HFFc6 (cell line): ENCODE measurements at regions not wholly inside any gene's neighbourhood (a gene's known extent, or its start where the extent isn't known, plus 50 kb on each side); places are given as distances from the start of the nearest gene placed in this dataset.

ENCODE experiments used
- DNase-seq: peaks from one replicate; pipeline ENCODE4 v3.0.0-alpha.2; 2018
- H3K27ac Mint-ChIP-seq: 2 replicates; pipeline ENCODE4 v1.8.0; 2020; ENCODE audit warnings: mild to moderate bottlenecking, mixed read lengths
- H3K27me3 Mint-ChIP-seq: 2 replicates; pipeline ENCODE4 v1.8.0; 2021; ENCODE audit warnings: mild to moderate bottlenecking, moderate library complexity, mixed read lengths; ENCODE audit not compliant: insufficient read depth
- H3K36me3 Mint-ChIP-seq: 2 replicates; pipeline ENCODE4 v1.8.0; 2021; ENCODE audit warnings: low read depth, mixed read lengths
- H3K4me1 Mint-ChIP-seq: 2 replicates; pipeline ENCODE4 v1.8.0; 2020; ENCODE audit warnings: low read depth, mixed read lengths
- H3K4me3 Mint-ChIP-seq: 2 replicates; pipeline ENCODE4 v1.8.0; 2020; ENCODE audit warnings: mild to moderate bottlenecking, moderate library complexity, mixed read lengths
- H3K9me3 Mint-ChIP-seq: 2 replicates; pipeline ENCODE4 v1.8.0; 2020; ENCODE audit warnings: mild to moderate bottlenecking, mixed read lengths
- TF ChIP-seq, protein P1 (sequence below): fragments of 200-600 bp; sonication (generic); IDR thresholded peaks from 2 replicates; pipeline ENCODE4 v1.5.0; 2021; ENCODE audit warnings: antibody characterized with exemption, mild to moderate bottlenecking

DNA sequence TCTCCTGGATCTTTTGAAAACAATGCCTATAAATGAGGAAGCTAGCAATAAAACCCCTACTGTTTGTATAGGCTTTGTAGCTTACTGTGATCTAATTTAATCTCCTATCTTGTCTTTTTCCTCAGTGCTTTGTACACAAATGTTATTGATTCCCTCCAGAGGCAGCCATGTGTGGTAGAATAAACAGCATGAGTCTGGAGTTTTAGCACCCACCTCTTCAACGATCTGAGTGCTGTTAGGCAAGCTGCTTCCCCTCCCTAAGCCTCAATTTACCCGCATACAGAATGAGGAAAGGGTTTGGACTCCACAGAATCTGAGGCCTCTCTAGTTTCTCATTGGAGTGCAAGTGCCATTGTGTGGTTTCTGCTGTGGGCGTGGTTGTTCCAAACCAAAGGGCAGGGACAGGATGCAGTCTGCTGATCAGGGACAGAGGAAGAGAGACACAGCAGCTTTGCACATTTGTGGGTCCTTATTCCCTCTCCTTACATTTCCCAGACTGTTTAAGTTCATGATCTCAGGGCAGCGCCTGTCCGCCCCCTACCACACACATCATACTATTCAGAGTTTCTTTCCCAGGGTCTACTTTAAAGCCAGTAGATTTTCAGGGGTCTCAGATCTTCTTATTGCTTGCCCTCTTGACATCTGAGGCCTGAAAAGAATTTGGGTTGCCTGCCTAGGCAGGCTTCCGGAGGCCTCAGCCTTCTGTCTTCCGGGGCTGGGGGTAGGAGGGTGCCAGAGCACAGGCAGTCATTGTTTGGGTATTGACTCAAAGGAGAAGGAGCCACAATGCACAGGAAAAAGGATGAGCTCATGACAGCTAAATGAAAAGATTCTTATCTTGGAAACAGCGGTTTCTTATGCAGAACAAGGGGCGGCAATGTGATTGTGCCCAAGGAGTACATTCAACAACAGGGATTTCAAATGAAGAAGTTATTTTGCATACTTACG is 114.9 kb upstream of the TEX13D start:
- no peaks in the 10 kb centered on the region for H3K9me3 Mint-ChIP-seq
- H3K27me3 Mint-ChIP-seq, result no peaks in the 10 kb centered on the region; the same call in none of the 2 replicates
- TF ChIP-seq, protein P1, sequence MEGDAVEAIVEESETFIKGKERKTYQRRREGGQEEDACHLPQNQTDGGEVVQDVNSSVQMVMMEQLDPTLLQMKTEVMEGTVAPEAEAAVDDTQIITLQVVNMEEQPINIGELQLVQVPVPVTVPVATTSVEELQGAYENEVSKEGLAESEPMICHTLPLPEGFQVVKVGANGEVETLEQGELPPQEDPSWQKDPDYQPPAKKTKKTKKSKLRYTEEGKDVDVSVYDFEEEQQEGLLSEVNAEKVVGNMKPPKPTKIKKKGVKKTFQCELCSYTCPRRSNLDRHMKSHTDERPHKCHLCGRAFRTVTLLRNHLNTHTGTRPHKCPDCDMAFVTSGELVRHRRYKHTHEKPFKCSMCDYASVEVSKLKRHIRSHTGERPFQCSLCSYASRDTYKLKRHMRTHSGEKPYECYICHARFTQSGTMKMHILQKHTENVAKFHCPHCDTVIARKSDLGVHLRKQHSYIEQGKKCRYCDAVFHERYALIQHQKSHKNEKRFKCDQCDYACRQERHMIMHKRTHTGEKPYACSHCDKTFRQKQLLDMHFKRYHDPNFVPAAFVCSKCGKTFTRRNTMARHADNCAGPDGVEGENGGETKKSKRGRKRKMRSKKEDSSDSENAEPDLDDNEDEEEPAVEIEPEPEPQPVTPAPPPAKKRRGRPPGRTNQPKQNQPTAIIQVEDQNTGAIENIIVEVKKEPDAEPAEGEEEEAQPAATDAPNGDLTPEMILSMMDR, result no peak
- peak; percentile 0 for DNase-seq
- peaks cover 28% of the 10 kb centered on the region for H3K4me1 Mint-ChIP-seq
- peak overlapping the region; percentile 22; the same call in 1 of the 2 replicates for H3K4me3 Mint-ChIP-seq
- peak overlapping the region; percentile 41 for H3K27ac Mint-ChIP-seq
- no peaks in the 10 kb centered on the region for H3K36me3 Mint-ChIP-seq

DNA sequence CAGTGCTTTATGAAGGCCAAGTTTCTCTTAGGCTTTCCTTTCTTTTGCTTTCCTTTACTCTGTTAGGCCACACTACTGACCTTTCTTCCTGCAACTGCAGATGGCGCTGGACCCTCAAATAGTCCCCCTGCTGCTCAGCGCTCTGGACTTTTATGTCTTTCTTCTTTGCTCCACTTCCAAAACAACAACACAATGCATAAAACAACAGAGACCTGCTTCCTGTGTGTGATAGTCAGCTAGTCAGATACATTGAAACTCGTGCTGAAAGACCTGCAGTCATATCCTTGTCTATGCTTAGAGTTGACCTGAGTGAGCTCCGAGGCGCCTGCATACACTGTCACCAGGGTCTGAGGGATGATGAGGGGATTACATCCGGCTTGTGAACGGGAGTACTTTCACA is 108.9 kb upstream of the TEX13D start:
- Mint-ChIP-seq H3K9me3 (no peaks in the 10 kb centered on the region), H3K4me3 (no peak overlapping the region), H3K27me3 (peaks cover 3% of the 10 kb centered on the region), H3K36me3 (no peaks in the 10 kb centered on the region), H3K4me1 (peaks cover 12% of the 10 kb centered on the region), H3K27ac (no peak overlapping the region)
- DNase-seq, result no peak
- TF ChIP-seq, protein P1, result no peak

GRCh38 chrX:124224528-124224927 is 107.9 kb upstream of the TEX13D start:
- no peak for DNase-seq
- H3K9me3 Mint-ChIP-seq, result no peaks in the 10 kb centered on the region
- TF ChIP-seq, protein P1, result no peak
- H3K4me1 Mint-ChIP-seq, result peaks cover 2% of the 10 kb centered on the region; the same call in 1 of the 2 replicates
- H3K4me3 Mint-ChIP-seq, result no peak overlapping the region
- H3K27ac Mint-ChIP-seq, result no peak overlapping the region
- H3K36me3 Mint-ChIP-seq, result no peaks in the 10 kb centered on the region
- H3K27me3 Mint-ChIP-seq, result peaks cover 3% of the 10 kb centered on the region

DNA sequence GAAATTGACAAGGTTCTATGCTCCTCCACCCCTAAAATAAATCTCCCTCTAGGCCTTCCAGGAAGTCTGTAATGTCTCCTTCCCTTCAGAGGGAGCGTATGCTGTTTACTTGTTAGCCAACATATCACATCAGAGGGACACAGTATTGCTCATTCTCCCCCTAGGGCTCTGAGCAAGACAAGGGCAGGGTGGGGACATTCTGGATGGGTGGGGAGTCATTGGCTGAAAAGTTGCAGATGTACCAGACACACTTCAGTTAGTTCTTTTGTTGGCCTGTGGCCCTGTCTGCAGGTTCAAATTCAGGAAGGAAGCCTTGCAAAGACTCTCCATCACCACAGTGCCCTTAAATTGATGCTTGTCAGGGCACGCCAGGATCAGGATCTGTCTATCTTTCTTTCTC is 106.3 kb upstream of the TEX13D start:
- Mint-ChIP-seq H3K9me3 (no peaks in the 10 kb centered on the region), H3K27ac (no peak overlapping the region), H3K4me3 (no peak overlapping the region), H3K36me3 (no peaks in the 10 kb centered on the region), H3K27me3 (peaks cover 3% of the 10 kb centered on the region), H3K4me1 (no peaks in the 10 kb centered on the region)
- TF ChIP-seq, protein P1, result no peak
- DNase-seq, result no peak

GRCh38 chrX:124228849-124229248 is 103.6 kb upstream of the TEX13D start:
- no peaks in the 10 kb centered on the region for H3K9me3 Mint-ChIP-seq
- H3K27me3 Mint-ChIP-seq, result peaks cover 2% of the 10 kb centered on the region
- DNase-seq, result no peak
- TF ChIP-seq, protein P1, result no peak; the same call in 1 of the 2 replicates
- H3K4me1 Mint-ChIP-seq, result no peaks in the 10 kb centered on the region
- no peaks in the 10 kb centered on the region for H3K36me3 Mint-ChIP-seq
- H3K4me3 Mint-ChIP-seq, result no peak overlapping the region
- H3K27ac Mint-ChIP-seq, result no peak overlapping the region
